ENCODE measurements at regions not wholly inside any gene's neighbourhood (a gene's known extent, or its start where the extent isn't known, plus 50 kb on each side); places are given as distances from the start of the nearest gene placed in this dataset.

GRCh38 chr3:16818194-16818593 lies 66.6 kb upstream of the PLCL2 start:
- in situ Hi-C loops (cut with HindIII; ENCODE audit: low pct_unique_long_range_greater_than_20kb, low sequenced_read_pairs) = no loop called here
- DNase-seq (ENCODE audit: low read depth, low spot score) = no peak

DNA sequence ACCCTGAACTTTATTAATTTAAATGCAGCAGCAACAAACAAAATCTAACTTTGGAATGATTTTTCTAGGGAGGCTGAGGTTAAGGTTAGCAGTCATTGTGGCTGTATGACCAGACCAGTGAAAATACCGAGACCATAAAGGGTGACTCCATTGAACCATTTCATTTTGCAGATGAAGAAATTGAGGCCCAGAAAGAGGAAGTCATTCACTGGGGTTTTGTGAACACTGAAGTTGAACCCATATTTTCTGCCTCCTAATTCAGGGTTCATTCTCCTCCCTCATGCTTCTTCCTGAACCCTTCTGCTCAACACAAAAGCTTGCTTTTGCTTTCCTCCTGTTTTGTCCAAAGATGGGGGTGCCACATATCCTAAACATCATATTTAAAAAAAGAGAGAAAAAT lies 65.8 kb upstream of the PLCL2 start:
- DNase-seq (ENCODE audit: low read depth, low spot score) = no peak
- in situ Hi-C loops (cut with HindIII; ENCODE audit: low pct_unique_long_range_greater_than_20kb, low sequenced_read_pairs) = no loop called here

DNA sequence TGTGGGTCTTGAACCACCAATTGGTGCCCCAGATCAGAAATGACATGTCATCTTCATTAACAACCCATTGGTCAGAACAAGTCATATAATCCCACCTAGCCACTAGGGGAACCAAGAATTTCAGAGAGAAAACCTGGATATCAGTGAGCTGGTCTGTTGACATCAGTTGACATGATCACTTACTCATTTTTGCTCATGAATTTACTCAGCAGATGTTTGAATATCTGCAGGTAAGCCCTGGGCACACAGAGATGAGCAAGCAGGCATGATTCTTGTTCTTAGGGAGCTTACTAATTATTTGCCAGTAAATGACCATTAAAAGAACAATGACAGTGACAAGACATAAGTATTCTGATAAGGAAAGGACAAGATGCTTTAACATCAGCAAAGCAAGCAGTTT lies 64.3 kb upstream of the PLCL2 start:
- in situ Hi-C loops (cut with HindIII; ENCODE audit: low pct_unique_long_range_greater_than_20kb, low sequenced_read_pairs) = no loop called here
- DNase-seq (ENCODE audit: low read depth, low spot score) = no peak

DNA sequence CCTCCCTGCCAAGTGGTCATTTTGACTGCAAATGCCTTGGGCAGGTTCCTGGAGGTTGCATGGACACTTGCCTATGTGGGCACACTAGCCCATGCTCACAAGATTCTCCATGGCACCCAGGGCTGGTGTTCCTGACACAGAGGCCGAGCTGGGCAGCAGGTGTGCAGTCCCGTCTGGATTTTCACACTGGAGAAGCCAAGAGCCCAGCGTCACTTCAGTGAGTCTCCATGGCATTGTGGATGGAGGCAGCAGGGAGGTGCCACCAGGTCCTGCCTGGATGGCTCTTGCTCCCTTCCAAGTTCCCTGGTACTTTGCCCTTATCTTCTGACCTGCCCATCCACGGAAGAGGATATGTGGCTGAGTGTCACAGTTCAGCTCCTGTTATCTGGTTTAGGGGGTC lies 63.7 kb upstream of the PLCL2 start:
- DNase-seq (ENCODE audit: low read depth, low spot score) = no peak
- in situ Hi-C loops (cut with HindIII; ENCODE audit: low pct_unique_long_range_greater_than_20kb, low sequenced_read_pairs) = no loop called here

GRCh38 chr3:16824081-16824696 lies 60.6 kb upstream of the PLCL2 start:
- in situ Hi-C loops (cut with HindIII; ENCODE audit: low pct_unique_long_range_greater_than_20kb, low sequenced_read_pairs) = no loop called here
- DNase-seq (ENCODE audit: low read depth, low spot score) = no peak

GRCh38 chr3:16825617-16826204 lies 59.0 kb upstream of the PLCL2 start:
- in situ Hi-C loops (cut with HindIII; ENCODE audit: low pct_unique_long_range_greater_than_20kb, low sequenced_read_pairs) = no loop called here
- DNase-seq (ENCODE audit: low read depth, low spot score) = no peak

DNA sequence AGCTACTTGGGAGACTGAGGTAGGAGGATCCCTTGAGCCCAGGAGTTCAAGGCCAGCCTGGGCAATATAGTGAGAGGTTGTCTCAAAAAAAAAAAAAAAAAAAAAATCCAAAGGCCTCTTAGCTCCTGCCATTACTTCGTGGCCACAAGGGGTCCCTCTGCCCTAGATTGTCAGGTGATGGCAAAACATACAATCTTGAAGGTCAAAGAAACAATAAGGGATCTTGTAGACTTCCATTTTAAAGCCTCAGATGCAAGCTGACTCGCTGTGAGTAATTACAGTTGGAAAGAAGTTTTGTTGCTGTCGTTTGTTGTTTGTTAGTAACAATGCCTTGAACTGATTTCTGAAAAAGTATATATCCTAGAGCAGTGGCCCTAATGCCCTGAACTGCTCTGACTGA lies 55.9 kb upstream of the PLCL2 start:
- in situ Hi-C loops (cut with HindIII; ENCODE audit: low pct_unique_long_range_greater_than_20kb, low sequenced_read_pairs) = no loop called here
- peak; percentile 85 for DNase-seq (ENCODE audit: low read depth, low spot score)

DNA sequence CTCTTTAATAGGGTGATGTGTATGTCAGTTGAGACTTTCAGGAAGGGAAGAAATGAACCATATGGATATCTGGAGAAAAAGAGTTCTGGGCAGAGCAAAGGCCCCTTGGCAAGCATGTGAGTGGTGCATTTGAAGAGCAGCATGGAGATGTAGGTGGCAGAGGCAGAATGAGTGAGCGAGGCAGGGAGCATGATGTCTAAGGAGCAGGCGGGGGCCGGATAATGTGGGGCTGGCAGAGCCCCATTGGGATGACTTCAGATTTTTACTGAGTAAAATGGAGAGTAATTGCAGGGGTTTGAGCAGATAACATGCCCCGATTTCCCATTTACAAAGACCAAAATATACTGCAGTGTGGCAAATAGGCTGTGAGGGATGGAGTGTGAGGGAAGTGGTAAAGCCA lies 52.9 kb upstream of the PLCL2 start:
- no peak for DNase-seq (ENCODE audit: low read depth, low spot score)
- in situ Hi-C loops (cut with HindIII; ENCODE audit: low pct_unique_long_range_greater_than_20kb, low sequenced_read_pairs) = no loop called here

GRCh38 chr3:16834214-16834613 lies 50.5 kb upstream of the PLCL2 start:
- in situ Hi-C loops (cut with HindIII; ENCODE audit: low pct_unique_long_range_greater_than_20kb, low sequenced_read_pairs) = no loop called here
- DNase-seq (ENCODE audit: low read depth, low spot score) = peak; percentile 60

GRCh38 chr3:16834753-16835152 lies 50.0 kb upstream of the PLCL2 start:
- in situ Hi-C loops (cut with HindIII; ENCODE audit: low pct_unique_long_range_greater_than_20kb, low sequenced_read_pairs) = no loop called here
- no peak for DNase-seq (ENCODE audit: low read depth, low spot score)
